HepG2 (cell line): ENCODE measurements at regions not wholly inside any gene's neighbourhood (a gene's known extent, or its start where the extent isn't known, plus 50 kb on each side); places are given as distances from the start of the nearest gene placed in this dataset.

Source experiments
- ATAC-seq: fragments of 200-7000 bp; cut with Tn5 transposase; 3 replicates; pipeline ENCODE4 v1.9.1; 2020; ENCODE audit warnings: mild to moderate bottlenecking, moderate library complexity
- BruUV-seq: library from RNA; stranded (reverse); fragments of 400-500 nt; replicated peaks from 2 replicates; lab custom pipeline; 2021; lab: Mats Ljungman, UMichigan
- CTCF ChIA-PET: fragments of 300-600 bp; formaldehyde crosslinking; extraction: SDS; loops from one replicate; lab custom pipeline; 2021; ENCODE audit warnings: low total read pairs, inconsistent platforms, low intra/inter-chr PET ratio; lab: Yijun Ruan, JAX
- POLR2A ChIA-PET: fragments of 350-600 bp; sonication (Branson Sonifier 250); formaldehyde crosslinking; loops from one replicate; lab custom pipeline; 2020; ENCODE audit warnings: antibody characterized with exemption, inconsistent platforms; lab: Yijun Ruan, JAX
- DNase-seq: peaks from one replicate; pipeline ENCODE4 v3.0.0-alpha.2; 2015; ENCODE audit warnings: low spot score
- FAIRE-seq: peaks from 3 replicates; lab custom pipeline; 2011; peaks lifted over from hg19 to GRCh38; lab: Jason Lieb, UNC
- H2AFZ ChIP-seq: one replicate; pipeline ENCODE4 v1.6.1; 2011; ENCODE audit warnings: low read length, inconsistent platforms
- H3K27ac ChIP-seq: fragments of 300-600 bp; 3 replicates; pipeline ENCODE4 v1.8.0; 2011; ENCODE audit warnings: mixed run types, mild to moderate bottlenecking, mixed read lengths, low read length, inconsistent platforms; ENCODE audit not compliant: insufficient read depth; ENCODE audit errors: extremely low read length
- H3K27me3 ChIP-seq, 2 experiments: fragments of 200-600 bp in 1 of 2; 2 replicates in 1 of 2; 3 replicates in 1 of 2; pipeline versions ENCODE4 v1.6.0 to v1.8.0; 2011; ENCODE audit warnings: low read length in 2 of 2, mild to moderate bottlenecking in 2 of 2, moderate library complexity in 2 of 2, inconsistent platforms in 1 of 2; ENCODE audit not compliant: insufficient read depth in 2 of 2, control insufficient read depth in 1 of 2
- H3K36me3 ChIP-seq, 2 experiments: fragments of 200-600 bp in 1 of 2; replicated peaks in 1 of 2; 2 replicates in 1 of 2; 3 replicates in 1 of 2; pipeline versions ENCODE4 v1.5.1 to v1.8.0; 2011; ENCODE audit warnings: low read length in 2 of 2, inconsistent platforms in 1 of 2; ENCODE audit not compliant: insufficient read depth in 2 of 2, control insufficient read depth in 1 of 2
- H3K4me1 ChIP-seq: 2 replicates; pipeline ENCODE4 v1.5.1; 2012; ENCODE audit warnings: low read length, inconsistent platforms; ENCODE audit not compliant: insufficient read depth
- H3K4me2 ChIP-seq: 2 replicates; pipeline ENCODE4 v1.6.0; 2011; ENCODE audit warnings: low read depth, low read length, inconsistent platforms
- H3K4me3 ChIP-seq, 3 experiments: fragments of 200-600 bp in 1 of 3; sonication (generic), shearing (Covaris generic) in 1 of 3; replicated peaks in 1 of 3; 2 replicates each; pipeline ENCODE4 v1.5.1; 2011 to 2016; ENCODE audit warnings: low read length in 3 of 3, inconsistent platforms in 2 of 3, low read depth in 2 of 3, mild to moderate bottlenecking in 2 of 3, control low read depth in 1 of 3, mixed read lengths in 1 of 3; ENCODE audit not compliant: insufficient read depth in 1 of 3
- H3K79me2 ChIP-seq: one replicate; pipeline ENCODE4 v1.6.1; 2011; ENCODE audit warnings: low read length, inconsistent platforms; ENCODE audit not compliant: insufficient read depth
- H3K9ac ChIP-seq: 2 replicates; pipeline ENCODE4 v1.6.0; 2011; ENCODE audit warnings: mild to moderate bottlenecking, low read depth, low read length, inconsistent platforms; ENCODE audit not compliant: insufficient read depth
- H3K9me3 ChIP-seq: 2 replicates; pipeline ENCODE4 v1.5.1; 2012; ENCODE audit warnings: mild to moderate bottlenecking, low read length
- H4K20me1 ChIP-seq: 2 replicates; pipeline ENCODE4 v1.6.0; 2011; ENCODE audit warnings: inconsistent platforms, mild to moderate bottlenecking, low read length, moderate library complexity; ENCODE audit not compliant: insufficient read depth
- BRCA1 ChIP-seq: sonication (generic); formaldehyde crosslinking; IDR thresholded peaks from 2 replicates; pipeline ENCODE4 v1.4.0; 2020; ENCODE audit warnings: missing genetic modification reagents
- E2F2 ChIP-seq: sonication (generic); formaldehyde crosslinking; IDR thresholded peaks from 2 replicates; pipeline ENCODE4 v1.4.0; 2020; ENCODE audit warnings: missing genetic modification reagents, borderline replicate concordance
- EEA1 ChIP-seq: sonication (generic); formaldehyde crosslinking; IDR thresholded peaks from 2 replicates; pipeline ENCODE4 v1.5.1; 2020; ENCODE audit warnings: mild to moderate bottlenecking, missing genetic modification reagents, borderline replicate concordance
- ELK4 ChIP-seq: sonication (generic); formaldehyde crosslinking; IDR thresholded peaks from 2 replicates; pipeline ENCODE4 v1.9.0; 2021; ENCODE audit warnings: missing genetic modification reagents, borderline replicate concordance
- HOXA7 ChIP-seq: sonication (generic); formaldehyde crosslinking; IDR thresholded peaks from 2 replicates; pipeline ENCODE4 v1.8.1; 2022; ENCODE audit warnings: mild to moderate bottlenecking, missing genetic modification reagents, moderate library complexity
- HOXD1 ChIP-seq: sonication (generic); formaldehyde crosslinking; IDR thresholded peaks from 2 replicates; pipeline ENCODE4 v1.5.0; 2020; ENCODE audit warnings: missing genetic modification reagents
- MEIS2 ChIP-seq: sonication (generic); formaldehyde crosslinking; IDR thresholded peaks from 2 replicates; pipeline ENCODE4 v1.9.0; 2021; ENCODE audit warnings: mild to moderate bottlenecking, missing genetic modification reagents
- RXRB ChIP-seq: IDR thresholded peaks from 2 replicates; pipeline ENCODE4 v1.6.1; 2016; ENCODE audit warnings: borderline replicate concordance, missing genetic modification reagents, missing compliant biosample characterization
- ZBTB14 ChIP-seq: sonication (generic); formaldehyde crosslinking; IDR thresholded peaks from 2 replicates; pipeline ENCODE4 v1.4.0; 2020; ENCODE audit warnings: missing genetic modification reagents
- ZFP37 ChIP-seq: sonication (generic); formaldehyde crosslinking; IDR thresholded peaks from 2 replicates; pipeline ENCODE4 v1.4.0; 2020; ENCODE audit warnings: missing genetic modification reagents, borderline replicate concordance
- ZFP91 ChIP-seq: sonication (generic); formaldehyde crosslinking; IDR thresholded peaks from 2 replicates; pipeline ENCODE4 v1.9.0; 2022; ENCODE audit warnings: missing genetic modification reagents, mild to moderate bottlenecking, borderline replicate concordance
- ZKSCAN1 ChIP-seq: fragments of 150-350 bp; IDR thresholded peaks from 2 replicates; pipeline ENCODE4 v1.6.1; 2014; ENCODE audit warnings: low read length
- ZNF235 ChIP-seq: sonication (generic); formaldehyde crosslinking; IDR thresholded peaks from 2 replicates; pipeline ENCODE4 v1.8.1; 2023; ENCODE audit warnings: mild to moderate bottlenecking, missing genetic modification reagents, borderline replicate concordance
- ZNF3 ChIP-seq: IDR thresholded peaks from 2 replicates; pipeline ENCODE4 v1.7.0; 2017; ENCODE audit warnings: inconsistent platforms
- ZNF546 ChIP-seq: sonication (generic); formaldehyde crosslinking; conservative IDR thresholded peaks from 2 replicates; pipeline ENCODE4 v1.8.1; 2023; ENCODE audit warnings: mild to moderate bottlenecking, missing genetic modification reagents
- ZNF766 ChIP-seq: sonication (generic); formaldehyde crosslinking; IDR thresholded peaks from 2 replicates; pipeline ENCODE4 v1.5.0; 2020; ENCODE audit warnings: missing genetic modification reagents, borderline replicate concordance
- WGBS: methylation state at CpG from one replicate; pipeline ENCODE4 v1.1.6; 2017; ENCODE audit warnings: low lambda C conversion rate; 5-methylcytosine and 5-hydroxymethylcytosine counted together
- in situ Hi-C: cut with HindIII; loops from 2 replicates; pipeline ENCODE4 v1.10.0; 2017; ENCODE audit warnings: low pct_unique_long_range_greater_than_20kb; ENCODE audit not compliant: extremely low pct_ligation_motif_present
- intact Hi-C: fragments of 100-400 bp; cut with micrococcal nuclease; formaldehyde crosslinking; loops from one replicate; pipeline ENCODE4 v1.10.0; 2022; ENCODE audit not compliant: unreplicated experiment

- CTCF ChIA-PET: no interaction called here
- no peak overlapping the region for H3K4me2 ChIP-seq
- no peaks in the 10 kb centered on the region for H4K20me1 ChIP-seq
- no peak overlapping the region for H3K9ac ChIP-seq
- FAIRE-seq (no peak), DNase-seq (no peak), ATAC-seq (no peak)
- H3K36me3 ChIP-seq: no peaks in the 10 kb centered on the region
- H3K9me3 ChIP-seq: no peaks in the 10 kb centered on the region
- no peaks in the 10 kb centered on the region for H3K79me2 ChIP-seq
- no peak overlapping the region for H3K4me3 ChIP-seq
- in situ Hi-C loops: no loop called here
- H3K27me3 ChIP-seq: no peaks in the 10 kb centered on the region
- 30% methylated on average over 3 of the region's 3 CpGs for WGBS
- no peak overlapping the region for H2AFZ ChIP-seq
- no peak for TF ChIP-seq RXRB (CRISPR knock-in tag)
- no peak for TF ChIP-seq ZFP37 (CRISPR knock-in tag)
- TF ChIP-seq ZNF3: no peak
- no peak for TF ChIP-seq ZNF546
- TF ChIP-seq EEA1 (CRISPR knock-in tag): no peak
- no peak for TF ChIP-seq ZKSCAN1
- TF ChIP-seq ELK4 (CRISPR knock-in tag): no peak
- TF ChIP-seq ZNF766 (CRISPR knock-in tag): no peak
- no peak for TF ChIP-seq ZNF235
- no peak for TF ChIP-seq HOXD1 (CRISPR knock-in tag)
- no peak for TF ChIP-seq ZBTB14 (CRISPR knock-in tag)
- TF ChIP-seq BRCA1 (CRISPR knock-in tag): no peak
- no peak for TF ChIP-seq HOXA7 (CRISPR knock-in tag)
- no peak for TF ChIP-seq E2F2 (CRISPR knock-in tag)
- no peak for TF ChIP-seq ZFP91 (CRISPR knock-in tag)
- TF ChIP-seq MEIS2 (CRISPR knock-in tag): no peak
- H3K27ac ChIP-seq: no peak overlapping the region
- intact Hi-C loops: no loop called here
- no peaks in the 10 kb centered on the region for H3K4me1 ChIP-seq
- BruUV-seq: no TSS peak
- POLR2A ChIA-PET: no interaction called here
These were observed 331.3 kb upstream of the SNX7 start for GRCh38 chr1:98330224-98330623.
